Mesendoderm (in vitro differentiated cells): ENCODE measurements at regions not wholly inside any gene's neighbourhood (a gene's known extent, or its start where the extent isn't known, plus 50 kb on each side); places are given as distances from the start of the nearest gene placed in this dataset.
"Not testable (repeated sequence)": the region's sequence is repeated elsewhere in the genome, so short reads cannot be mapped to it uniquely, and the experiment has no call there.

Experiments
- DNase-seq: peaks from one replicate; pipeline ENCODE4 v3.0.0; 2013
- H2AK5ac ChIP-seq: 2 replicates; pipeline ENCODE4 v1.6.1; 2013; ENCODE audit warnings: low read length, inconsistent platforms
- H2BK120ac ChIP-seq: 2 replicates; pipeline ENCODE4 v1.6.1; 2013; ENCODE audit warnings: low read depth, mild to moderate bottlenecking, low read length, moderate library complexity, mixed read lengths
- H2BK15ac ChIP-seq: replicated peaks from 2 replicates; pipeline ENCODE4 v1.6.1; 2013; ENCODE audit warnings: low read depth, mild to moderate bottlenecking, moderate library complexity
- H2BK5ac ChIP-seq: 2 replicates; pipeline ENCODE4 v1.6.1; 2013; ENCODE audit warnings: low read length, inconsistent platforms
- H3K18ac ChIP-seq: 2 replicates; pipeline ENCODE4 v1.6.1; 2013; ENCODE audit warnings: mild to moderate bottlenecking, low read length, mixed read lengths
- H3K23ac ChIP-seq: one replicate; pipeline ENCODE4 v1.6.1; 2013; ENCODE audit warnings: low read length
- H3K27ac ChIP-seq: 2 replicates; pipeline ENCODE4 v1.5.1; 2013; ENCODE audit warnings: low read depth, mild to moderate bottlenecking, inconsistent platforms, low read length, moderate library complexity
- H3K27me3 ChIP-seq: 2 replicates; pipeline ENCODE4 v1.6.1; 2013; ENCODE audit warnings: low read length, control low read depth, mild to moderate bottlenecking, inconsistent platforms; ENCODE audit not compliant: insufficient read depth, poor library complexity
- H3K36me3 ChIP-seq: 2 replicates; pipeline ENCODE4 v1.6.1; 2013; ENCODE audit warnings: low read length, inconsistent platforms; ENCODE audit not compliant: control insufficient read depth, insufficient read depth
- H3K4ac ChIP-seq: one replicate; pipeline ENCODE4 v1.6.1; 2013; ENCODE audit warnings: low read depth, mild to moderate bottlenecking, low read length, moderate library complexity
- H3K4me1 ChIP-seq: 2 replicates; pipeline ENCODE4 v1.6.1; 2013; ENCODE audit warnings: low read depth, low read length, inconsistent platforms; ENCODE audit not compliant: control insufficient read depth
- H3K4me2 ChIP-seq: 2 replicates; pipeline ENCODE4 v1.6.1; 2013; ENCODE audit warnings: low read length
- H3K4me3 ChIP-seq: 2 replicates; pipeline ENCODE4 v1.5.1; 2013; ENCODE audit warnings: mild to moderate bottlenecking, low read length
- H3K56ac ChIP-seq: one replicate; pipeline ENCODE4 v1.6.1; 2013; ENCODE audit warnings: low read length
- H3K79me1 ChIP-seq: 2 replicates; pipeline ENCODE4 v1.6.1; 2013; ENCODE audit warnings: low read length, inconsistent platforms
- H3K79me2 ChIP-seq: 2 replicates; pipeline ENCODE4 v1.6.1; 2013; ENCODE audit warnings: mild to moderate bottlenecking, low read length; ENCODE audit not compliant: control insufficient read depth, insufficient read depth
- H3K9ac ChIP-seq: 2 replicates; pipeline ENCODE4 v1.6.1; 2013; ENCODE audit warnings: low read length, inconsistent platforms
- H4K5ac ChIP-seq: one replicate; pipeline ENCODE4 v1.6.1; 2013; ENCODE audit warnings: low read length
- H4K8ac ChIP-seq: one replicate; pipeline ENCODE4 v1.6.1; 2013; ENCODE audit warnings: low read depth, mild to moderate bottlenecking, control low read depth, low read length, moderate library complexity
- WGBS: extraction: QIAGEN DNeasy Blood & Tissue Kit; methylation state at CpG from one replicate; pipeline ENCODE4 v1.1.7; 2013; ENCODE audit warnings: low lambda C conversion rate, missing lambda C conversion rate; ENCODE audit not compliant: insufficient coverage; ENCODE audit errors: extremely low coverage; 5-methylcytosine and 5-hydroxymethylcytosine counted together

GRCh38 chr1:82782599-82782998 lies 981.9 kb downstream of the ADGRL2 start:
- H3K9ac ChIP-seq = no peak overlapping the region
- H3K4ac ChIP-seq = no peak overlapping the region
- H3K36me3 ChIP-seq = no peaks in the 10 kb centered on the region
- H3K4me2 ChIP-seq = no peak overlapping the region
- no peak overlapping the region for H3K18ac ChIP-seq
- no peaks in the 10 kb centered on the region for H3K79me1 ChIP-seq
- no peak overlapping the region for H3K56ac ChIP-seq
- H4K8ac ChIP-seq = no peak overlapping the region
- H3K4me3 ChIP-seq = no peak overlapping the region
- H2AK5ac ChIP-seq = no peak overlapping the region
- no peak overlapping the region for H2BK15ac ChIP-seq
- H3K27me3 ChIP-seq = no peaks in the 10 kb centered on the region
- H3K27ac ChIP-seq = no peak overlapping the region
- no peak overlapping the region for H2BK120ac ChIP-seq
- H3K23ac ChIP-seq = no peak overlapping the region
- no peak overlapping the region for H2BK5ac ChIP-seq
- H4K5ac ChIP-seq = no peak overlapping the region
- WGBS = no CpG with 5 or more reads among the region's 2 CpGs
- no peak for DNase-seq
- no peaks in the 10 kb centered on the region for H3K4me1 ChIP-seq
- H3K79me2 ChIP-seq = no peaks in the 10 kb centered on the region

- Histone ChIP-seq H3K18ac (no peak overlapping the region), H3K4me2 (no peak overlapping the region), H3K4me3 (no peak overlapping the region), H2BK5ac (no peak overlapping the region), H3K79me2 (no peaks in the 10 kb centered on the region), H3K4ac (no peak overlapping the region), H2BK120ac (no peak overlapping the region), H2BK15ac (no peak overlapping the region), H3K9ac (no peak overlapping the region), H3K79me1 (no peaks in the 10 kb centered on the region), H3K4me1 (no peaks in the 10 kb centered on the region), H4K5ac (no peak overlapping the region), H3K27ac (no peak overlapping the region), H2AK5ac (no peak overlapping the region), H3K36me3 (no peaks in the 10 kb centered on the region), H4K8ac (no peak overlapping the region), H3K27me3 (no peaks in the 10 kb centered on the region), H3K23ac (no peak overlapping the region), H3K56ac (no peak overlapping the region)
- no CpG with 5 or more reads among the region's 4 CpGs for WGBS
- peak; percentile 49 for DNase-seq
Measured at GRCh38 chr1:82778612-82779011, 977.9 kb downstream of the ADGRL2 start.

- no peak for DNase-seq
- WGBS = no CpG with 5 or more reads among the region's 12 CpGs
- no peak overlapping the region for H4K8ac ChIP-seq
- H3K4me1 ChIP-seq = no peaks in the 10 kb centered on the region
- H3K36me3 ChIP-seq = no peaks in the 10 kb centered on the region
- H3K79me2 ChIP-seq = no peaks in the 10 kb centered on the region
- H3K4ac ChIP-seq = no peak overlapping the region
- no peak overlapping the region for H2BK120ac ChIP-seq
- H3K27me3 ChIP-seq = no peaks in the 10 kb centered on the region
- no peak overlapping the region for H2BK5ac ChIP-seq
- H3K56ac ChIP-seq = no peak overlapping the region
- H3K9ac ChIP-seq = no peak overlapping the region
- H3K18ac ChIP-seq = no peak overlapping the region
- no peak overlapping the region for H3K23ac ChIP-seq
- no peak overlapping the region for H3K27ac ChIP-seq
- no peak overlapping the region for H2BK15ac ChIP-seq
- H3K4me2 ChIP-seq = no peak overlapping the region
- no peak overlapping the region for H3K4me3 ChIP-seq
- no peaks in the 10 kb centered on the region for H3K79me1 ChIP-seq
- no peak overlapping the region for H4K5ac ChIP-seq
- no peak overlapping the region for H2AK5ac ChIP-seq
Measured at GRCh38 chr1:82777240-82777639, 976.5 kb downstream of the ADGRL2 start.

GRCh38 chr1:82776730-82777129 lies 976.0 kb downstream of the ADGRL2 start:
- not testable (repeated sequence) for H2AK5ac ChIP-seq, H3K4me1 ChIP-seq, H3K36me3 ChIP-seq, H3K9ac ChIP-seq, H3K79me2 ChIP-seq, H3K27ac ChIP-seq, DNase-seq, H3K4me3 ChIP-seq, H4K8ac ChIP-seq, H4K5ac ChIP-seq, H2BK5ac ChIP-seq, H3K27me3 ChIP-seq, H3K4me2 ChIP-seq, H2BK15ac ChIP-seq, H3K23ac ChIP-seq, H3K4ac ChIP-seq, H3K79me1 ChIP-seq, H2BK120ac ChIP-seq, H3K56ac ChIP-seq, H3K18ac ChIP-seq
- WGBS = no CpG with 5 or more reads among the region's 30 CpGs

GRCh38 chr1:82775406-82776000 lies 974.8 kb downstream of the ADGRL2 start:
- no peak overlapping the region for H3K9ac ChIP-seq
- no peak overlapping the region for H3K23ac ChIP-seq
- H2BK120ac ChIP-seq = no peak overlapping the region
- H2BK15ac ChIP-seq = no peak overlapping the region
- no peak overlapping the region for H4K8ac ChIP-seq
- no peak overlapping the region for H3K56ac ChIP-seq
- no CpG with 5 or more reads among the region's 12 CpGs for WGBS
- H3K4me2 ChIP-seq = no peak overlapping the region
- no peak overlapping the region for H2AK5ac ChIP-seq
- H3K27me3 ChIP-seq = no peaks in the 10 kb centered on the region
- DNase-seq = peak; percentile 86
- H4K5ac ChIP-seq = no peak overlapping the region
- H3K27ac ChIP-seq = no peak overlapping the region
- no peak overlapping the region for H3K4me3 ChIP-seq
- no peak overlapping the region for H2BK5ac ChIP-seq
- H3K79me1 ChIP-seq = no peaks in the 10 kb centered on the region
- H3K4me1 ChIP-seq = no peaks in the 10 kb centered on the region
- H3K36me3 ChIP-seq = no peaks in the 10 kb centered on the region
- H3K18ac ChIP-seq = no peak overlapping the region
- H3K79me2 ChIP-seq = no peaks in the 10 kb centered on the region
- H3K4ac ChIP-seq = no peak overlapping the region

- no peaks in the 10 kb centered on the region for H3K27me3 ChIP-seq
- H3K79me2 ChIP-seq = no peaks in the 10 kb centered on the region
Measured at GRCh38 chr1:82762829-82763532, 962.2 kb downstream of the ADGRL2 start.

More at GRCh38 chr1:82762829-82763532, 962.2 kb downstream of the ADGRL2 start:
- H2BK120ac ChIP-seq = no peak overlapping the region
- H2BK5ac ChIP-seq = no peak overlapping the region
- no peaks in the 10 kb centered on the region for H3K79me1 ChIP-seq
- H4K5ac ChIP-seq = no peak overlapping the region
- no peak overlapping the region for H3K18ac ChIP-seq
- H3K27ac ChIP-seq = no peak overlapping the region
- no peak overlapping the region for H4K8ac ChIP-seq
- no peak overlapping the region for H3K4ac ChIP-seq
- H3K23ac ChIP-seq = no peak overlapping the region
- H3K4me1 ChIP-seq = no peaks in the 10 kb centered on the region
- no peak overlapping the region for H3K4me2 ChIP-seq
- no peak overlapping the region for H3K4me3 ChIP-seq
- DNase-seq = no peak
- H2BK15ac ChIP-seq = no peak overlapping the region
- H3K56ac ChIP-seq = no peak overlapping the region
- no peaks in the 10 kb centered on the region for H3K36me3 ChIP-seq
- no peak overlapping the region for H3K9ac ChIP-seq
- no peak overlapping the region for H2AK5ac ChIP-seq
